HG03060 (cell line): ENCODE measurements at regions not wholly inside any gene's neighbourhood (a gene's known extent, or its start where the extent isn't known, plus 50 kb on each side); places are given as distances from the start of the nearest gene placed in this dataset.

ENCODE experiments used
- ATAC-seq: cut with Tn5 transposase; IDR thresholded peaks from one replicate; pipeline ENCODE4 v1.9.1; 2021; ENCODE audit warnings: low read depth, moderate number of reproducible peaks; ENCODE audit not compliant: unreplicated experiment

DNA sequence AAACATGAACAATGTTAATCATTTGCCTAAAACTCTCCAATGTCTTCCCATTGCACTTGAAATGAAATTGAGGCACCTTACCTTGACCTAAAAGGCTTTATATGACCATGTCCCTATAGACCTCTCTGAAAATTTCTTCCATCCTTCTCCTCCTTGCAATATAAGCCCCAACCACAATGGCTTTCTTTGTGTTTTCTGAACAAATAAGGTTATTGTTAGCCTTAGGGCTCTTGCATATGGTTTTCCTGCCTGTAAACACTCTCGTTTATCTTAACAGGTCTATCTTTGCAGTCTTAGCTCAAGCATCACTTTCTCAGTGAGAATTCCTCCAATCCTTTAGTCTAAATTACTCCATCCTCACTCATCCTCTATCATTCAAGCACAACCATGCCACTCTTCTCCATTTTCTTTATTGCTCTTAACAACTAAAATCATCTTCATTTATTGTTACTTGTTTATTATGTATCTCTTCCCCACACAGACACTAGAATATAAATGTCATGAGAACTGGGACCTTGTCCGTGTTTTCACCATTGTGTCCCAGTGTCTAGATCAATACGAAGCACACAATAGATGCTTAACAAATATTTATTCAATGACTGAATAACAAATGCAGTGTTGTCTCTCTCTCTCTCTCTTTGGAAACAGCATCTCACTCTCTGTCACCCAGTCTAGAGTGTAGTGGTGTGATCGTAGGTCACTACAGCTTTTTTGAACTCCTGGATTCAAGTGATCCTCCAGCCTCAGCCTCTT is 129.3 kb downstream of the RDH14 start:
- ATAC-seq: no peak

DNA sequence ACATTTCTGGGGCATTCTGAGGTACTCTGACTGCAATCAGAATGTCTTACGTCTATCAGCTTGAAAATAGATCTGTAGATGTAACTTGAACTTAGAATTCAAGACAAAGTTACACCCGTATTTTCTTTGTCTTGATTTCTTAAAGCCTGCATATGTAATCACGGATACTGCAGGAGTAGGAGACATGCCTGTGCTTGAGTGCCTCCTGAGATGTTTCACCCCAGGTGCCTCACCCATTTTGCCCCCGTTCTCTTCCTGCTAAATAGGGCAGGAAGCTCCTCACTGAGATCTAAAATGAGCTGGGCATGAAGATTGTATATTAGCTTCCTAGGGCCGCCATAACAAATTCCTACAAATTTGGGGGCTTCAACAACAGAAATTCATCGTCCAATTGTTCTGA is 131.9 kb downstream of the RDH14 start:
- no peak for ATAC-seq

DNA sequence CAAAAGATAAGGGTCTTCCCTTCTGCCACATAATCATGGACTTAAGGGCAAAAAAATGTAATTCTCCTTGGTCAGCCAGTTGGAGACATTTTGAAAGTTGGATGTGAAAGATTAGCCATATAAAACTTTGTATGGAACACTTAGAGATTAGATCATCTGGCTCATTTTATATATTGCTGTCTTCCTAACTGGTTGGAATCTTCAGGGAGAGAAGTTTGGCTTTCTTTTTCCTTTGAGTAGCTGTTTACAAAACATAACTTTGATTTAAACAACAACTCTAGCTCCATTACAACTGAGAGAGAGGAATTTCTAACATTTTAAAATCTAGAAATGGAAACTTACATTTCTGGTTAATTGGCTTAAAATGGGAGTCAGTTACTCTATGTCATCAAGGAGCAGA is 132.7 kb downstream of the RDH14 start:
- ATAC-seq: no peak

DNA sequence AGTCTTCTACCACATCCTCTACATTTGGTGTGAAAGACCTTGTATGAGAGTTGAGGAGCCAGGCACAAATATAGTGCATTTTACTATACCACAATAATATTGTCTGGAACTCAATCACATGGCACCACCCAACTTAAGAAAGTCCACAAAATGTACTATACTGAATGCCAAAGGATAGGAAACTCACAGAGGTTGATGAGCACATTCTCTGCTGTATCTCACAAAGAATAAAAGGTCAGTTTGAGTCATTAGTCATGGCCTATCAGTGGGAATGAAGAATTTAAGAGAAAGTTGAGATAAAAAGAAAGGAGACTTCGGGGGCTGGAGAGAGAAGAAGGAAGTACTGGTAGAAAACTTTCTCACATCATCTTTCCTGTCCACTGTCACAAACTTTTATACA is 134.3 kb downstream of the RDH14 start:
- ATAC-seq: no peak

DNA sequence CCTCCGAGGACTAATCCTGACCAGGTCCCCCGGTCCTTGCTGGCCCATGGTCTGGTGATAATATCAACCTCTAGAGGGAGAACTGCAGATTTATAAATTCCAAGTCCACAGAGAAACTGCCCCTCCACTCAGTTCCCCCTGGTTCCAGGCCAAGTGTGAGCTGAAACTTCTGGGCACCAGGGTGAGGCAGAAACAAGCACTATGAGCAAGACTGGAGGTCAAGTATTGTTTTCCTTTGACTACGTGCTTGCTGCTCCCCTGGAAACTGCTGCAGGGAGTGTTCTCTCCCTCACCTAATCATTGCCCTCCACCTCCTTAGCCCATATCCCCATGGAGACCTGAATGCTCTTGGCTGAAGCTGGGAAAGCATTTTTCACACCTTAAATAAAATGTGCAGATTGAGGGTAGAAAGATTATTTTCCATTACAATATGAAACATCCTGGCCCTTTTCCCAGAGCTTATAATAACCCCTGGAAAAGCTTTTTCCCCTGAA is 135.2 kb downstream of the RDH14 start:
- no peak for ATAC-seq

DNA sequence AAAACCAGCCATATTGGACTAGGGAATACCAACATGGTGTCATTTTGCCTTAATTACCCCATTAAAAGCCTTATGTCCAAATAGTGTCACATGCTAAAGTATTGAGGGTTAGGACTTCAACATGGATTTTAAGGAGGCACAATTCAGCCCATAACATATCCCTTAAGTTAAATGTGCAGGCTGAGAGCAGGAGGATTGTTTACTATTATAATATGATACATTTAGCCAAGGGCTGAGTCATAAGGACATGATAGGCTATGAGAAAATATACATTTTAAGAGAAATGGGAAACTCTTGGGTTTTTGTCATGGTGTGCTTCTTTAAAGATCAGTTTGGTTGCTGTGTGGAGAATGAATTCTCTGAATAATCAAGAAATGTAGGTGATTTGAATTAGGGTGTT is 136.8 kb downstream of the RDH14 start:
- no peak for ATAC-seq

DNA sequence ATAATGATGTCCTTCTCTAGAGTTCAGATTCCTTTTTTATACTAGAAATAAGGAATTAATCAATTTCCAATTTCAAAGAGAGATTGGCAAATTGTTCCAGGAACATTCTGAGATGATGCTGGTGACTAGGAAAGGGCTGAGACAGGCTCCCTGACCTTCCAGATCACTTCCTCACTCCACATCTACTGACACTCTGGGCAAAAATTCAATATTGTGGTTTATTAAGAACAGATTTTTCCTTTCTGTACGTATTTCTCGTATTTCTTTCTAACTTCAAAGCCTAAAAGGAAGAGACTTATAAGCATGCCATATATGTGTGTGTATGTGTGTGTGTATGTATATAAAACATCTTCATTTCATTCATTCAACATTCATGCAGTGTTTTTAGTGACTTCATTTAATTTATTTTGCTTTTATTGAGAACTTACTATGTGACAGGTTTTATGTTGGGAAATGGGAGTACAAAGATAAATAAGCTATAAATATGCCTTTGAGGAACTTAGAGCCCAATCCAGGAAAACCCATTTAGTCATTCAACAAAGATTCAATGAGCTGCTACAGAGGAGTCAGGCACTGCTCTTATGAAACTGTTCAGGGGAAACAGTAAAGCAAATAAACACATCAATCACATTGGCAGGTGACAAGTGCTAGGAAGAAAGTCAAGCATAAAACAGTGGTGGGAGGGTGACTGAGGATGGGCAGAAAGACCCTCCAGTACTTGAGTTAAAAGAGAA is 137.9 kb downstream of the RDH14 start:
- no peak for ATAC-seq

DNA sequence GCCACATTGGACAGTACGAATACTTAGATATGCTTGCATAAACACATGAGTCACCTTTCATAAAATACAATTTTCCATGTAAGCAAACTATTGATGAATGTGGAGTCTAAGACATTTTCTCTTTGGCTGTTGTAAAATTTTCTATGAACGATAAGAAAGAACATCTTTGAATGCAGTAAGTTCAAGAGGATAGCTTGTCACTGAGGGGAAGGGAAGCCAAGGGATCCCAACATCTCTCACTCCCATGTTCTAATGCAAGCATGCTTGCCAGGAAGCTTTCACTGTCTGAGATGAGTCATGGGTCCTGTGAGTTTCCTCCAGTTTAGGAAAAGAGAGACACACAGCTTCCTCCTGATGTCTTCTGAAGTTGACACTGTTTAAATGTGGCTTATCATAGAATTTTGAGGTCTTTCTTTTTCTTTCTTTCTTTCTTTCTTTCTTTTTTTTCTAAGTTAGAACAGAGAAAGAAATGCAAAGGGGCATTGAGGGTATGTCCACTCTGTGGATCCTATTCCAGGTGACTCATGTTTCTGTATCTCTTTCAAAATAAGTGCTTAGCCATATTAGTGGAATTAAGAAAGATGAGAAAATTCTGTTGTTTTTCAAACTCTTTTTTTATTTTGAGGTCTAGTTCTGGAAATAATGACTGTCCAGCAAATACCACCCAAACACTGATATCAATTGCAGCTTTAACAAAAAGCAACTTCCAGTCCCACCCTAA is 146.6 kb downstream of the RDH14 start:
- no peak for ATAC-seq

DNA sequence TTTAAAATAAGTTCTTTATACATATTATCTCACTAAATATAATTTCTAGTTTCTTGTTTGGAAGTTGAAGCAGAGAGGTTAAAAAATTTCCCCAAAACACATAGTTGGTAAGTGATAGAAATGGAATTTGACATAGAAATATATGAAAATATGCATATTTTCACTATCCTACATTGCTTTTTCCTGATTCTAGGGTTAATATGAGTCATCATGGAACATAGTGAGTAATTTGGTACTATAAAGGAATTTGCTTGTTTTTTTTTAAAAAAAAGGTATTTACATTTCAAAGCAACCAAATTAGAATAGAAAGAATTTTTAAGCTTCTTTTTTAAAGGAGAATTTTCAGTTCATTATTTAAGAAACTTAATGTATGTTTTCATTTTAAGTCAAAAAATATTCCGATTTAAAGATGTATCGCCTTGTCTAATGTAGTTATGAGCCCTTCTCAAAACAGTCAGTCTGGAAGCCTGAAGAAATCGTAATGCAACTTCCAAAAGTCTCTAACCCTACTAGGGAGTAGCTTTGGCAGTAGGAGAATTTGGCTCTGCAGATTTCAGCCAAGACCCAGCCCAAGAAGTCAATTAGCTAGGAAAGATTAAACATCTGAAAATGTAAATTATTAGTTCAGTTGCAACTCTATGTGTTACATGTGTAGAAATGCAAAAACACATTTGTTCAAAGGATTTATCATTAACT is 147.3 kb downstream of the RDH14 start:
- ATAC-seq: no peak

DNA sequence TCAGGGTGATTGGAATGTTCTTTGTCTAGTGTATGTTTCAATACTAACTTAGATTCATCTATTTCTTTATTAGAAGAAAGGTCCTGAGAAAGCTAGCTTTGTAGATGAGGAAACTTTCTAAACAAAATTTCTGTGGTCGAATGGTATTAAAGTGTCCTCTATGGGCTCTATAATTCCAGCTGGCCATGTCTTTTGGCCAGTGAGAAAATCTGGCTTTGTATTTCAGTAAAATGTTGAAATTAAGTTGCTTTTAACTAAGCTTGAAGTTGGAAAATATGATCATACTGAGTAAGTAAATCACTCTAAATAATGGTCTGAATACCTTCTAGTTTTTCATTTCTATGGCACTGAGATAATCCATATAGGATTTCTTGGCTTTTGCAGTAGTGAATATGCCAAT is 148.8 kb downstream of the RDH14 start:
- ATAC-seq: no peak

DNA sequence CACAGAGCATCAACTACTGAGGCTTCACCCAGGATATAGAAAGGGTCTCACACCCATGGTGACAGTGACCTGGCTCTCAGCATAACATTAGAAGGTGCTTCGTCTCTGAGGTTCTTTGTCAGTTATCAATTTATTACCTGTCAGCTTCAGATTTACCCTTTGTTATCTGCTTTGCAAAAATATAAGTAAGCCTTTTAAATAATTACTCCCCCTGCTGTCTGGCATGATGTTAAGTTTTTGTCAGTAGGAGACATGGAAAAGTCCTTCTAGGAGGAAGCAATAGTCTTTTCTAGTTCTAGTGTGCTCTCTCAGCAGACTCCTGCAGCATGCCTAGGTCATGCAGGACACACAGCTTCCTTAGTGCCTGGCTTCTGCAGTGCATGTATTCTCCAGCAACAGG is 149.9 kb downstream of the RDH14 start:
- no peak for ATAC-seq

DNA sequence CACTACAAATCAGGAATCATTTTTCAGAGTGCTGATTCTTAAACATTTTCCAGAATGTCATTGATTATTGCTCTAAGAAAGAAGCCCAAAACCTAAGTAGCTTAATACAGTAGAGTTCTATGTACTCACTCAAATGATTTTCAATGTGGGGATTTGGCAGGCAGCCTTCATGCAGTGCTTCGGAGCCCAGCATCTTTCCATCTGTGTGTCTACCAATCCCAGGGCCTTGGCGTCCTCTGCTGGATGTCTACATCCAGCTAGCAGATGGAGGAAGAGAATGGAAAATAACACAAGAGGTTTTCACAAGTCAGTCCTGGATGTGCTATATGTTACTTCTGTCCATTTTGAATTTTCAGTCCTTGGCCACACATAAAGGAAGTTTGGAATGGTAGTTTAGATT is 151.8 kb downstream of the RDH14 start:
- ATAC-seq: no peak

DNA sequence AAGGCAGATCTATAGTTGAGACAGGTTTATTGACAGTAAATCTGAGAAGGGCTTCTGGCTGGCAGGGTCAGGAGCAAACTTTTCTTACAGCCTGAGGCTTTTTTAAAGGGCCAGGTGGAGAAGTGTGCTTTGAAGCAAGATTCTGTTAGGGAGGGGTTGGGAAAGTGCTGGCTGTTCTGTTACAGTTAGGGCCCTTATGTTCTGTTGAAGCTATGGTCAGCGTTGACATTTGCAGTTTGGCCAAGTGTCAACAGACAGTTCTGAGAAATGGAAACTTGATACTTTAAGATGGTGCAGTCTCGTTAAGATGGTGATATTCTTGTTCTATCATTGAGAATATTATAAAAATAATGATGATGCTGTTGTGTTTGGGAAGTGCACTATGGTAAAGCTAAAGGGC is 154.2 kb downstream of the RDH14 start:
- no peak for ATAC-seq

DNA sequence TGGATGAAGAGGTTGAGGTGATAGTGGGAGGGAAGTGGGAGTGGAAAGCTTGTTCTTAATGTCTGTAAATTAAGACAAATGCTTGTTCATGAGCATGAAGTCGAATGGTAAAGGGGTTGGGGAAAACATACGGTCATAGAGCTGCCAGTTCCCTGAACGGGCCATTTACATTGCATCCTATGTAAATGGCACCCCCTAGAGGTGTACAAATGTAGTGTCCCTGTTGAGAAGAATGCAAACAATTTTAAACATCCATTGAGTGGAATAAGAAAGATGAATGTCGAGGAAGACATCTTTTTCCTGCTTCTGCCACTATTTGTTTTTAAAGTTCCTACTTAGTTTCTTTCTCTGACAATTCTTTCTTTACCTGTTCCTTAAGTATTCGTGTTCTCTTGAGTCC is 155.7 kb downstream of the RDH14 start:
- ATAC-seq: no peak

DNA sequence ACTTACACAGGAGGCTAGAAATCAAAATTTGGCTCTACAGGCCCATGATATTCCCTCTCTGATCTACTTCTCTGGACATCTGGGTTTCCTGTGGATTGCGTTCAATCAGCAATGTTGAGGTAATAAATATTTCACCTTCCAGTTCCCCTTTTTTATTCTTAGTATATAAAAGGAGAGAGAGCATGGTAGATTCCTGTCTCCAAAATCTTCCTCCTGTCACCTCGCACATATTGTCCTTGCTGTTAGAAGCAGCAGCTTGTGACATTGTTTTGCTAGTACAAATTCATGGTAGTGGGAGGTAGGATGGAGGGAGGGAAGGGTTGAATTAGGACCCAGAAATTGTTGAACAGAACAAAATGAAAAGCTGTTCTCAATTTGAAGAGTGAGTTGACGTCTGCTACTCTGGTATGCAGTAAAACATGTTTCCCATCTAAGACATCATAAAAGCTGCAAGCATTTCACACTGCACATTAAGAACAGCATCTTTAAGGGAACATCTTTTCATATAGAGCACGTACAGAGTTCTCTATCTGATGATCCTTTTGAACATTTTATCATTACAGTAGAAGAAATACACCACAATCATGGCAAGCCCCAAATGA is 156.4 kb downstream of the RDH14 start:
- no peak for ATAC-seq

DNA sequence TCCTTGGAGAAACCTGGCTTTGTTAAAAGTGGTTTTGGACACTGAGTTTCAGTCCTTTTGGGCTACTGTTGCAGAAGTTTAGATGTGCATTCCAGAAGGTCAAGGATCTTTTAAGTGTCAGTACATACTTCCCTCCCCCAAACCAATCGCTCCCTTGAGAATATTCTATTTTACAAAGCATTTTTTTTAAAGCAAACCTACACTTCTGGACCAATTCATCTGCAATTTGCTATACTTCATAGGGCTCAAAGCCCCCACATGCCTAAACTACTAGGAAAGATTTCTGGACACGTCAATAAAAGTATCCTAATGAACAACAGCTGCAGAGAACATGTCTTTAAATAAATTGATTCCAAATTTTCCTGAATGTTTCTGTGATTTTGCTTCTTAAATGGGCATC is 157.6 kb downstream of the RDH14 start:
- no peak for ATAC-seq

DNA sequence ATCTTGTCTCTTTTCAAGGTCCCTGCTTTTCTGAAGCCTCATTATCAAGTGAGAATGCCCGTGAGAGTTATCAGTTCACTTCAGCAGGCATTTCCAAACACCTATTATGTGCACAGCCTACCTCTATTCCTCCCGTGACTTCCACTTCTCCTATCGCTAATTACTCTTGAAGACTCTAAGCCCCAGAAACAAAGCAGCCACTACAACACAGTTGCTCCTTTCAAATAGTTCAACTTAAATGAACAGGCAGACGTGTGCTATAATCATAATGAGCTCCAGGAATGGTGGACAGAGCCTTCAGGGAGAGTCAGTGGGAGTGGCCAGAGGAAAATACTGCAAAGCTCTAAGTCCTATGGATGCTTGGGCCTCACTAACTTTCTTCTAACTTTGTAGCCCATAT is 159.0 kb downstream of the RDH14 start:
- ATAC-seq: no peak

DNA sequence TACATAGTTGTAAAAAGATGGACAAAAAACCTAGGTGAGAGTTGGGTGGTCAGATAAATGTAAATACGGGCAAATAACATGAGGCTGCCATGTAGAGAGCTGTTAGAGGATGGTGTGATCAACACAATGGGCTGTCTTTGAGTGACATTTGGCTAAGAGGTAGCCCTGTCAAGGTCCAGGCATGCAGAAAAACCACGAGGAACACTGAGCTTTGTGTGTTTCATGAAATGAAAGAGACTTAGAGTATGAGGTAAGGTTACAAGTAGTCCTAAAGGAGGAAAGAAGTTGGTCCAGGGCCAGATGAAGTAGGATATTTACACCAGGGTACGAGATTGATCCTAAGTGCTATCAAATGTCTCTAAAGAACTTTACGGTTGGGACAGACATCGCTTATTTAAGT is 160.9 kb downstream of the RDH14 start:
- no peak for ATAC-seq

DNA sequence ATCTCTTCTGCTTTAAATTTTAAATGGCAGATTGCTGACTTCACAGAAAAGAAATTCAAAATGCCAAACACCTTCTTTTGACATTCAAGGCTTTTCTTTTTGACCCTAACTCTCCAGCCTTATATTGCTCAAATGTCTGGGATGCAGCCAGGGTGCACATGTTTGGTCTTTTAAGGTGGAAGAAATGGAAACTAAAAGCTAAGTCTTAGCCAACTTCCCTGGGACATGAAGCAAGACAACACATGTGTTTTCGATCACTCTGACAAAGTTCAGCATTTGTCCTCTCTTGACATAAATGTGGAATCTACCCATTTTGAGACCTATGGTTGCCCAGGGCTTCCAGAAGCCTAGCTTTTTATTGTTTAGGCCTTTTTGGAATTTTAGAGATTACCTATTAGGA is 161.6 kb downstream of the RDH14 start:
- ATAC-seq: no peak

DNA sequence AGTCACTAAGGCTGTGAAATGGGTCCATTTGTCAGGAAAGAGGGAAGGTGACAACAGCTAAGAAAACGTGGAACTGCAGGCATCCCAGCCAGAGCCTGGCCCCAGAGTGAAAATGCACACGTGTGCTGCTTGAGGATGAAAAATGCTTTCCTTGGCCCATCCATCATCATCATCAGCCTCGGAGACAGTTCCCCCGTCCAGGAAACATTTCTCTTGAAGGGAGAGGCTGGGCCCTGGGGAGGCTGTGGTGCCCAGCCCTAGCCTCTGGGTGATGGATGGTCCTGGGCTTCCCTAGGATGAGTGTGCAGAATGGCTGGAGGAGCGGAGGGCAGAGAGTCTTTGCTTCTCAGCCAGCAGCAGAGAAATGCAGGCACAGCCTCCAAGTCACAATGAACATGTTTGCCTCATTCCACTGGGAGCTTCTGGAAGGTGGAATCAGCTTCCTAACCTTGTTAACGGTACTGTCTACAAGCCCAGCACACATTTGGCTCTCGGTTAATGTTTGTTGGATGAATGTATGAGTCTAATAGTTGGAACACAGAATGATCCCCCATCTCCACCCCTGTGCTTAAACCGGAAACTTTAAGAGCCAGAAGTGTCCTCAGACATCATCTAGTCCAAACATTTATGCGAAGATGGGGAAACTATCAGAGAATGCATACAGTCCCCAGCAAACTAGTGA is 164.0 kb downstream of the RDH14 start:
- no peak for ATAC-seq
